GM23338 (cell line): ENCODE measurements at regions not wholly inside any gene's neighbourhood (a gene's known extent, or its start where the extent isn't known, plus 50 kb on each side); places are given as distances from the start of the nearest gene placed in this dataset.

Experiments
- CREB1 ChIP-seq: fragments of 250-450 bp; sonication (Bioruptor Pico); IDR thresholded peaks from 2 replicates; pipeline ENCODE4 v1.5.0; 2020; ENCODE audit warnings: low read depth, mild to moderate bottlenecking, moderate library complexity
- EZH2 ChIP-seq: fragments of 200-600 bp; sonication (generic); IDR thresholded peaks from one replicate; pipeline ENCODE4 v1.8.0; 2017; ENCODE audit warnings: antibody characterized with exemption, mild to moderate bottlenecking, low read depth; ENCODE audit not compliant: unreplicated experiment
- EZH2phosphoT487 ChIP-seq: fragments of 200-600 bp; sonication (generic); IDR thresholded peaks from one replicate; pipeline ENCODE4 v1.8.1; 2018; ENCODE audit warnings: antibody characterized with exemption; ENCODE audit not compliant: unreplicated experiment
- JUNB ChIP-seq: IDR thresholded peaks from one replicate; pipeline ENCODE4 v1.6.1; 2016; ENCODE audit warnings: antibody characterized with exemption; ENCODE audit not compliant: unreplicated experiment
- POLR2AphosphoS5 ChIP-seq: IDR thresholded peaks from 2 replicates; pipeline ENCODE4 v1.6.1; 2016; ENCODE audit warnings: antibody characterized with exemption, low read depth
- STAT1 ChIP-seq: IDR thresholded peaks from one replicate; pipeline ENCODE4 v1.6.1; 2016; ENCODE audit warnings: antibody characterized with exemption; ENCODE audit not compliant: unreplicated experiment
- TF ChIP-seq, protein P1 (sequence below): IDR thresholded peaks from one replicate; pipeline ENCODE4 v1.6.1; 2018; ENCODE audit warnings: antibody characterized with exemption; ENCODE audit not compliant: unreplicated experiment
- TF ChIP-seq, protein P2 (sequence below), 2 experiments: fragments of 200-600 bp in 1 of 2; sonication (generic) in 1 of 2; conservative IDR thresholded peaks; 2 replicates each; pipeline versions ENCODE4 v1.5.1 to v1.6.1; 2016 to 2017; ENCODE audit warnings: antibody characterized with exemption in 2 of 2, low read depth in 2 of 2, mild to moderate bottlenecking in 2 of 2, moderate library complexity in 1 of 2
- TF ChIP-seq, protein P3 (sequence below): fragments of 250-450 bp; sonication (Bioruptor Pico); IDR thresholded peaks from 2 replicates; pipeline ENCODE4 v1.5.0; 2020; ENCODE audit warnings: mild to moderate bottlenecking, moderate library complexity

DNA sequence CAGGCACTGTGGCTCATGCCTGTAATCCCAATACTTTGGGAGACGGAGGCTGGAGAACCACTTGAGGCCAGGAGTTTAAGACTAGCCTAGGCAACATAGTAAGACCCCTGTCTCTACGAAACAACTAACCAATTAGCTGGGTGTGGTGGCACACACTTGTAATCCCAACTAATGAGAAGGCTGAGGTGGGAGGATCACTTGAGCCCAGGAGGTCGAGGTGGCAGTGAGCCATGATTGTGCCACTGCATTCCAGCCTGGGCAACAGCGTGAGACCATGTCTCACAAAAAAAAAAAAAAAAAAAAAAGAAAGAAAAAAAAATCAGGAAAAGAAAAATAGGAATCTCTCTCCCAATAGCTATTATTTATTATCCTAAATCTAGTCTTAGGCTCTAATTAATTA, 56.8 kb upstream of the UBAC2 start:
- TF ChIP-seq EZH2 (no peak), STAT1 (no peak), POLR2AphosphoS5 (no peak), EZH2phosphoT487 (no peak), JUNB (no peak), CREB1 (CRISPR knock-in tag) (no peak)
- TF ChIP-seq, protein P1, sequence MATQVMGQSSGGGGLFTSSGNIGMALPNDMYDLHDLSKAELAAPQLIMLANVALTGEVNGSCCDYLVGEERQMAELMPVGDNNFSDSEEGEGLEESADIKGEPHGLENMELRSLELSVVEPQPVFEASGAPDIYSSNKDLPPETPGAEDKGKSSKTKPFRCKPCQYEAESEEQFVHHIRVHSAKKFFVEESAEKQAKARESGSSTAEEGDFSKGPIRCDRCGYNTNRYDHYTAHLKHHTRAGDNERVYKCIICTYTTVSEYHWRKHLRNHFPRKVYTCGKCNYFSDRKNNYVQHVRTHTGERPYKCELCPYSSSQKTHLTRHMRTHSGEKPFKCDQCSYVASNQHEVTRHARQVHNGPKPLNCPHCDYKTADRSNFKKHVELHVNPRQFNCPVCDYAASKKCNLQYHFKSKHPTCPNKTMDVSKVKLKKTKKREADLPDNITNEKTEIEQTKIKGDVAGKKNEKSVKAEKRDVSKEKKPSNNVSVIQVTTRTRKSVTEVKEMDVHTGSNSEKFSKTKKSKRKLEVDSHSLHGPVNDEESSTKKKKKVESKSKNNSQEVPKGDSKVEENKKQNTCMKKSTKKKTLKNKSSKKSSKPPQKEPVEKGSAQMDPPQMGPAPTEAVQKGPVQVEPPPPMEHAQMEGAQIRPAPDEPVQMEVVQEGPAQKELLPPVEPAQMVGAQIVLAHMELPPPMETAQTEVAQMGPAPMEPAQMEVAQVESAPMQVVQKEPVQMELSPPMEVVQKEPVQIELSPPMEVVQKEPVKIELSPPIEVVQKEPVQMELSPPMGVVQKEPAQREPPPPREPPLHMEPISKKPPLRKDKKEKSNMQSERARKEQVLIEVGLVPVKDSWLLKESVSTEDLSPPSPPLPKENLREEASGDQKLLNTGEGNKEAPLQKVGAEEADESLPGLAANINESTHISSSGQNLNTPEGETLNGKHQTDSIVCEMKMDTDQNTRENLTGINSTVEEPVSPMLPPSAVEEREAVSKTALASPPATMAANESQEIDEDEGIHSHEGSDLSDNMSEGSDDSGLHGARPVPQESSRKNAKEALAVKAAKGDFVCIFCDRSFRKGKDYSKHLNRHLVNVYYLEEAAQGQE: no peak
- TF ChIP-seq, protein P2, sequence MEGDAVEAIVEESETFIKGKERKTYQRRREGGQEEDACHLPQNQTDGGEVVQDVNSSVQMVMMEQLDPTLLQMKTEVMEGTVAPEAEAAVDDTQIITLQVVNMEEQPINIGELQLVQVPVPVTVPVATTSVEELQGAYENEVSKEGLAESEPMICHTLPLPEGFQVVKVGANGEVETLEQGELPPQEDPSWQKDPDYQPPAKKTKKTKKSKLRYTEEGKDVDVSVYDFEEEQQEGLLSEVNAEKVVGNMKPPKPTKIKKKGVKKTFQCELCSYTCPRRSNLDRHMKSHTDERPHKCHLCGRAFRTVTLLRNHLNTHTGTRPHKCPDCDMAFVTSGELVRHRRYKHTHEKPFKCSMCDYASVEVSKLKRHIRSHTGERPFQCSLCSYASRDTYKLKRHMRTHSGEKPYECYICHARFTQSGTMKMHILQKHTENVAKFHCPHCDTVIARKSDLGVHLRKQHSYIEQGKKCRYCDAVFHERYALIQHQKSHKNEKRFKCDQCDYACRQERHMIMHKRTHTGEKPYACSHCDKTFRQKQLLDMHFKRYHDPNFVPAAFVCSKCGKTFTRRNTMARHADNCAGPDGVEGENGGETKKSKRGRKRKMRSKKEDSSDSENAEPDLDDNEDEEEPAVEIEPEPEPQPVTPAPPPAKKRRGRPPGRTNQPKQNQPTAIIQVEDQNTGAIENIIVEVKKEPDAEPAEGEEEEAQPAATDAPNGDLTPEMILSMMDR (conservative IDR thresholded peaks at IDR 0.05; ENCODE audit: low read depth in 2 of 2): no peak
- TF ChIP-seq, protein P3, sequence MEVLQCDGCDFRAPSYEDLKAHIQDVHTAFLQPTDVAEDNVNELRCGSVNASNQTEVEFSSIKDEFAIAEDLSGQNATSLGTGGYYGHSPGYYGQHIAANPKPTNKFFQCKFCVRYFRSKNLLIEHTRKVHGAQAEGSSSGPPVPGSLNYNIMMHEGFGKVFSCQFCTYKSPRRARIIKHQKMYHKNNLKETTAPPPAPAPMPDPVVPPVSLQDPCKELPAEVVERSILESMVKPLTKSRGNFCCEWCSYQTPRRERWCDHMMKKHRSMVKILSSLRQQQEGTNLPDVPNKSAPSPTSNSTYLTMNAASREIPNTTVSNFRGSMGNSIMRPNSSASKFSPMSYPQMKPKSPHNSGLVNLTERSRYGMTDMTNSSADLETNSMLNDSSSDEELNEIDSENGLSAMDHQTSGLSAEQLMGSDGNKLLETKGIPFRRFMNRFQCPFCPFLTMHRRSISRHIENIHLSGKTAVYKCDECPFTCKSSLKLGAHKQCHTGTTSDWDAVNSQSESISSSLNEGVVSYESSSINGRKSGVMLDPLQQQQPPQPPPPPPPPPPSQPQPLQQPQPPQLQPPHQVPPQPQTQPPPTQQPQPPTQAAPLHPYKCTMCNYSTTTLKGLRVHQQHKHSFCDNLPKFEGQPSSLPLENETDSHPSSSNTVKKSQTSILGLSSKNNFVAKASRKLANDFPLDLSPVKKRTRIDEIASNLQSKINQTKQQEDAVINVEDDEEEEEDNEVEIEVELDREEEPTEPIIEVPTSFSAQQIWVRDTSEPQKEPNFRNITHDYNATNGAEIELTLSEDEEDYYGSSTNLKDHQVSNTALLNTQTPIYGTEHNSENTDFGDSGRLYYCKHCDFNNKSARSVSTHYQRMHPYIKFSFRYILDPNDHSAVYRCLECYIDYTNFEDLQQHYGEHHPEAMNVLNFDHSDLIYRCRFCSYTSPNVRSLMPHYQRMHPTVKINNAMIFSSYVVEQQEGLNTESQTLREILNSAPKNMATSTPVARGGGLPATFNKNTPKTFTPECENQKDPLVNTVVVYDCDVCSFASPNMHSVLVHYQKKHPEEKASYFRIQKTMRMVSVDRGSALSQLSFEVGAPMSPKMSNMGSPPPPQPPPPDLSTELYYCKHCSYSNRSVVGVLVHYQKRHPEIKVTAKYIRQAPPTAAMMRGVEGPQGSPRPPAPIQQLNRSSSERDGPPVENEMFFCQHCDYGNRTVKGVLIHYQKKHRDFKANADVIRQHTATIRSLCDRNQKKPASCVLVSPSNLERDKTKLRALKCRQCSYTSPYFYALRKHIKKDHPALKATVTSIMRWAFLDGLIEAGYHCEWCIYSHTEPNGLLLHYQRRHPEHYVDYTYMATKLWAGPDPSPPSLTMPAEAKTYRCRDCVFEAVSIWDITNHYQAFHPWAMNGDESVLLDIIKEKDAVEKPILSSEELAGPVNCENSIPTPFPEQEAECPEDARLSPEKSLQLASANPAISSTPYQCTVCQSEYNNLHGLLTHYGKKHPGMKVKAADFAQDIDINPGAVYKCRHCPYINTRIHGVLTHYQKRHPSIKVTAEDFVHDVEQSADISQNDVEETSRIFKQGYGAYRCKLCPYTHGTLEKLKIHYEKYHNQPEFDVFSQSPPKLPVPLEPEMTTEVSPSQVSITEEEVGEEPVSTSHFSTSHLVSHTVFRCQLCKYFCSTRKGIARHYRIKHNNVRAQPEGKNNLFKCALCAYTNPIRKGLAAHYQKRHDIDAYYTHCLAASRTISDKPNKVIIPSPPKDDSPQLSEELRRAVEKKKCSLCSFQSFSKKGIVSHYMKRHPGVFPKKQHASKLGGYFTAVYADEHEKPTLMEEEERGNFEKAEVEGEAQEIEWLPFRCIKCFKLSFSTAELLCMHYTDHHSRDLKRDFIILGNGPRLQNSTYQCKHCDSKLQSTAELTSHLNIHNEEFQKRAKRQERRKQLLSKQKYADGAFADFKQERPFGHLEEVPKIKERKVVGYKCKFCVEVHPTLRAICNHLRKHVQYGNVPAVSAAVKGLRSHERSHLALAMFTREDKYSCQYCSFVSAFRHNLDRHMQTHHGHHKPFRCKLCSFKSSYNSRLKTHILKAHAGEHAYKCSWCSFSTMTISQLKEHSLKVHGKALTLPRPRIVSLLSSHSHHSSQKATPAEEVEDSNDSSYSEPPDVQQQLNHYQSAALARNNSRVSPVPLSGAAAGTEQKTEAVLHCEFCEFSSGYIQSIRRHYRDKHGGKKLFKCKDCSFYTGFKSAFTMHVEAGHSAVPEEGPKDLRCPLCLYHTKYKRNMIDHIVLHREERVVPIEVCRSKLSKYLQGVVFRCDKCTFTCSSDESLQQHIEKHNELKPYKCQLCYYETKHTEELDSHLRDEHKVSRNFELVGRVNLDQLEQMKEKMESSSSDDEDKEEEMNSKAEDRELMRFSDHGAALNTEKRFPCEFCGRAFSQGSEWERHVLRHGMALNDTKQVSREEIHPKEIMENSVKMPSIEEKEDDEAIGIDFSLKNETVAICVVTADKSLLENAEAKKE (CRISPR knock-in tag): no peak
